ENCODE measurements at regions not wholly inside any gene's neighbourhood (a gene's known extent, or its start where the extent isn't known, plus 50 kb on each side); places are given as distances from the start of the nearest gene placed in this dataset.

- Mint-ChIP-seq H3K27ac (no peak overlapping the region), H3K27me3 (ENCODE audit: low read depth, poor library complexity) (peaks cover 4% of the 10 kb centered on the region), H3K4me3 (no peak overlapping the region), H3K4me1 (no peaks in the 10 kb centered on the region), H3K36me3 (ENCODE audit: low read depth) (no peaks in the 10 kb centered on the region), H3K9me3 (no peaks in the 10 kb centered on the region)
- DNase-seq: no peak
- no peak for TF ChIP-seq CTCF (IDR thresholded peaks at IDR 0.05)
These were observed 206.2 kb downstream of the ZNF365 start for GRCh38 chr10:62580396-62580795.

GRCh38 chr10:62581351-62581750 is 207.2 kb downstream of the ZNF365 start:
- Mint-ChIP-seq H3K27me3 (ENCODE audit: low read depth, poor library complexity) (peaks cover 4% of the 10 kb centered on the region), H3K4me1 (no peaks in the 10 kb centered on the region), H3K4me3 (no peak overlapping the region), H3K27ac (no peak overlapping the region), H3K9me3 (no peaks in the 10 kb centered on the region), H3K36me3 (ENCODE audit: low read depth) (no peaks in the 10 kb centered on the region)
- TF ChIP-seq CTCF (IDR thresholded peaks at IDR 0.05): no peak
- no peak for DNase-seq

DNA sequence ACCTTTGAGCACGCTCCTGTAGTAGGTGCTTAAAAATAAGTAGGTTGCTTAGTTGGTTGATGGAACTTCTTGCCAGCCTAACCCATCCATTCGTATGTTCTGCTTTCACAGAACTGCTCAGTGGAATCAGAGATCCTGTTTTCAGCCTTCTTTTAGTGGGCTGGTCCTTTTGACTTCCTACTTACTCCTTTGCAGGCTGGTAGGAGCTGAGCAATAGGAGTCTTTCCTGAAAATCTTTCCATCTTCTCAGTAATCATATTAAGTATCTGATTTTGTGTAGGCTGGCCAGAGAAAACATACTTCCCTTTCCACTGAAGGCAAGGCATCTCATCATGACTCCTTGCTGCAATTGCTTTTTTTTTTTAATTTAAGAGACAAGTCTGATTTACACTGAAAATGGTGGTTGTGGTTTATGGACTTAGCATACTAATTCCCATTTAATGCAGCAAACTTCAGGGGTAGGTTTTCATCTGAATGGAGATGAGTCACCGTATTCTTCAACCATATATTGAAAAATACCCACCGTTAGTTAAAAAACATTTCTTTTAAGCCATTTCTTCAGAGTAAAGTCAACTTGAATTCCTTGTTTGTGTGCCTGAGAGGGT is 208.0 kb downstream of the ZNF365 start:
- H3K4me3 Mint-ChIP-seq: no peak overlapping the region
- H3K27me3 Mint-ChIP-seq (ENCODE audit: low read depth, poor library complexity): peaks cover 4% of the 10 kb centered on the region
- H3K9me3 Mint-ChIP-seq: no peaks in the 10 kb centered on the region
- no peaks in the 10 kb centered on the region for H3K36me3 Mint-ChIP-seq (ENCODE audit: low read depth)
- no peak overlapping the region for H3K27ac Mint-ChIP-seq
- no peak for DNase-seq
- no peaks in the 10 kb centered on the region for H3K4me1 Mint-ChIP-seq
- TF ChIP-seq CTCF (IDR thresholded peaks at IDR 0.05): no peak

- Mint-ChIP-seq H3K27me3 (ENCODE audit: low read depth, poor library complexity) (peaks cover 4% of the 10 kb centered on the region), H3K36me3 (ENCODE audit: low read depth) (no peaks in the 10 kb centered on the region), H3K9me3 (peaks cover 2% of the 10 kb centered on the region), H3K4me1 (no peaks in the 10 kb centered on the region), H3K27ac (no peak overlapping the region), H3K4me3 (no peak overlapping the region)
- TF ChIP-seq CTCF (IDR thresholded peaks at IDR 0.05): no peak
- DNase-seq: no peak
These were observed 208.6 kb downstream of the ZNF365 start for GRCh38 chr10:62582804-62583208.

- no peak for TF ChIP-seq CTCF (IDR thresholded peaks at IDR 0.05)
- H3K27ac Mint-ChIP-seq: no peak overlapping the region
- peaks cover 8% of the 10 kb centered on the region for H3K9me3 Mint-ChIP-seq
- DNase-seq: no peak
- H3K27me3 Mint-ChIP-seq (ENCODE audit: low read depth, poor library complexity): peaks cover 4% of the 10 kb centered on the region
- H3K4me1 Mint-ChIP-seq: no peaks in the 10 kb centered on the region
- no peaks in the 10 kb centered on the region for H3K36me3 Mint-ChIP-seq (ENCODE audit: low read depth)
- no peak overlapping the region for H3K4me3 Mint-ChIP-seq
These were observed 209.9 kb downstream of the ZNF365 start for GRCh38 chr10:62583876-62584615.

DNA sequence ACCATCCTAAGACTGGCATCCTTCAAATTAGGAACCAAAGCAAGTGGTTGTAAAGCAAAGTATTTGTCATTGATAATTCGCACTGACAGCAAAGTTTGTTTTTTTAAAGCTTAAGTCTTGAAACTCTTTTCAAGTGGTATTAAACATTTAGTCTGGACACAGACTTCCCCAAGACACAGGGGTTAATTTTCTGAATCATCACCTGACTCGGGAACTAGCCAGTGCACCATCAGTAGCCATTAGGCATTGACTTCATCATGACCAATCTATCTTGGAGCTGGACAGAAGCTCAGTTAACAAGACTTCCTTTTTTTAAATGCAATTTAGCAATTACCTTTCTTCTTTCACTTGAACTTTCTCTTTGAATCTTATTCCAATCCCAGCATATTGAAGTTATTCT is 210.6 kb downstream of the ZNF365 start:
- Mint-ChIP-seq H3K4me3 (no peak overlapping the region), H3K36me3 (ENCODE audit: low read depth) (no peaks in the 10 kb centered on the region), H3K27ac (no peak overlapping the region), H3K9me3 (peaks cover 8% of the 10 kb centered on the region), H3K4me1 (no peaks in the 10 kb centered on the region), H3K27me3 (ENCODE audit: low read depth, poor library complexity) (peaks cover 4% of the 10 kb centered on the region)
- no peak for TF ChIP-seq CTCF (IDR thresholded peaks at IDR 0.05)
- no peak for DNase-seq
